Upper lobe of right lung (tissue), 1 donor: ENCODE measurements at regions not wholly inside any gene's neighbourhood (a gene's known extent, or its start where the extent isn't known, plus 50 kb on each side); places are given as distances from the start of the nearest gene placed in this dataset.

Experiments
- ATAC-seq: fragments of 200-7000 bp; cut with Tn5 transposase; one replicate; pipeline ENCODE4 v1.9.1; 2020; ENCODE audit warnings: mild to moderate bottlenecking, moderate library complexity
- DNase-seq: peaks from one replicate; pipeline ENCODE4 v3.0.0-alpha.2; 2020
- H3K27ac ChIP-seq: fragments of 200-600 bp; one replicate; pipeline ENCODE4 v1.8.0; 2022
- H3K27me3 ChIP-seq: fragments of 200-600 bp; one replicate; pipeline ENCODE4 v1.8.0; 2022; ENCODE audit warnings: mild to moderate bottlenecking
- H3K36me3 ChIP-seq: fragments of 200-600 bp; one replicate; pipeline ENCODE4 v1.8.0; 2022
- H3K4me1 ChIP-seq: fragments of 200-600 bp; one replicate; pipeline ENCODE4 v1.8.0; 2022
- H3K4me3 ChIP-seq: fragments of 200-600 bp; one replicate; pipeline ENCODE4 v1.8.0; 2022; ENCODE audit warnings: mild to moderate bottlenecking
- H3K9me3 ChIP-seq: fragments of 200-600 bp; one replicate; pipeline ENCODE4 v1.8.0; 2022
- intact Hi-C: fragments of 100-400 bp; cut with DNase I; formaldehyde crosslinking; loops from one replicate; pipeline ENCODE4 v1.11.0; 2022
- TF ChIP-seq, protein P1 (sequence below): fragments of 200-600 bp; IDR thresholded peaks from one replicate; pipeline ENCODE4 v1.8.0; 2022; ENCODE audit warnings: antibody characterized with exemption
- donor health status: DM: no; HTN: yes; CAD: no; lungs with severe emphysema.

DNA sequence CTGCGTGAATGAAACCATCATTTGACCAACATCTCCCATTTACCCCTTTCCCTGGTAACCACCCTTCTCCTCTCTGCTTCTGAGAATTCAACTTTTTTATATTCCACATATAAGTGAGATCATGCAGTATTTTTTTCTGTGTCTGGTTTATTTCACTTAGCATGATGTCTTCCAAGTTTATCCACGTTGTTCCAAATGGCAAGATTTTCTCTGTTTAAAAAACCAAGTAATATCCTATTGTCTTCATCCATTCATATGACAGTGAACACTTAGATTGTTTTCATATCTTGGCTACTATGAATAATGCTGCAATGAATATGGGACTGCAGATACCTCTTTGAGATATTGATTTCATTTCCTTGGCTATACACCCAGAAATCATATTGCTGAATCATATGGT, 362.4 kb upstream of the SLC7A11 start:
- intact Hi-C loops = no loop called here

DNA sequence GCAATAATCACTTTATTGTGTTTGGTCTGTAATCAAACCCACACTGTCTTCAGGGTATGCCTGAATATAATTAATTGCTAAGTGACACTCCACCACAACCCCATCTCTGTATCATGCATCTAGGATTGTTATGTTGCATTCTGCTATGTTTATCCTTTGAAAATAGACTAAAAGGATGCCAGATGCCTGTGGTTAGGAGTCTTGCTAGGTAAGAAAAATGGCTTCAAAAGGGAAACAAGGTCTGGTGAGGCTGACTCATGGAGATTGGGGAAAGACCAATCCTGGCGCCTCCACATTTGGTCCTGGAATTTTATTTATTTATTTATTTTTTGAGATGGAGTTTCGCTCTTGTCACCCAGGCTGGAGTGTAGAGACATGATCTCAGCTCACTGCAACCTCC, 360.5 kb upstream of the SLC7A11 start:
- H3K36me3 ChIP-seq = no peaks in the 10 kb centered on the region
- TF ChIP-seq, protein P1, sequence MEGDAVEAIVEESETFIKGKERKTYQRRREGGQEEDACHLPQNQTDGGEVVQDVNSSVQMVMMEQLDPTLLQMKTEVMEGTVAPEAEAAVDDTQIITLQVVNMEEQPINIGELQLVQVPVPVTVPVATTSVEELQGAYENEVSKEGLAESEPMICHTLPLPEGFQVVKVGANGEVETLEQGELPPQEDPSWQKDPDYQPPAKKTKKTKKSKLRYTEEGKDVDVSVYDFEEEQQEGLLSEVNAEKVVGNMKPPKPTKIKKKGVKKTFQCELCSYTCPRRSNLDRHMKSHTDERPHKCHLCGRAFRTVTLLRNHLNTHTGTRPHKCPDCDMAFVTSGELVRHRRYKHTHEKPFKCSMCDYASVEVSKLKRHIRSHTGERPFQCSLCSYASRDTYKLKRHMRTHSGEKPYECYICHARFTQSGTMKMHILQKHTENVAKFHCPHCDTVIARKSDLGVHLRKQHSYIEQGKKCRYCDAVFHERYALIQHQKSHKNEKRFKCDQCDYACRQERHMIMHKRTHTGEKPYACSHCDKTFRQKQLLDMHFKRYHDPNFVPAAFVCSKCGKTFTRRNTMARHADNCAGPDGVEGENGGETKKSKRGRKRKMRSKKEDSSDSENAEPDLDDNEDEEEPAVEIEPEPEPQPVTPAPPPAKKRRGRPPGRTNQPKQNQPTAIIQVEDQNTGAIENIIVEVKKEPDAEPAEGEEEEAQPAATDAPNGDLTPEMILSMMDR = no peak
- no peak overlapping the region for H3K4me3 ChIP-seq
- no peaks in the 10 kb centered on the region for H3K27me3 ChIP-seq
- no peaks in the 10 kb centered on the region for H3K9me3 ChIP-seq
- intact Hi-C loops = no loop called here
- no peak overlapping the region for H3K27ac ChIP-seq
- H3K4me1 ChIP-seq = no peaks in the 10 kb centered on the region
- ATAC-seq = no peak
- no peak for DNase-seq

More for the DNA sequence above, 362.4 kb upstream of the SLC7A11 start:
- DNase-seq (no peak), ATAC-seq (no peak)
- H3K9me3 ChIP-seq = no peaks in the 10 kb centered on the region
- no peak overlapping the region for H3K4me3 ChIP-seq
- TF ChIP-seq, protein P1 = no peak
- H3K4me1 ChIP-seq = no peaks in the 10 kb centered on the region
- no peak overlapping the region for H3K27ac ChIP-seq
- no peaks in the 10 kb centered on the region for H3K36me3 ChIP-seq
- H3K27me3 ChIP-seq = no peaks in the 10 kb centered on the region

DNA sequence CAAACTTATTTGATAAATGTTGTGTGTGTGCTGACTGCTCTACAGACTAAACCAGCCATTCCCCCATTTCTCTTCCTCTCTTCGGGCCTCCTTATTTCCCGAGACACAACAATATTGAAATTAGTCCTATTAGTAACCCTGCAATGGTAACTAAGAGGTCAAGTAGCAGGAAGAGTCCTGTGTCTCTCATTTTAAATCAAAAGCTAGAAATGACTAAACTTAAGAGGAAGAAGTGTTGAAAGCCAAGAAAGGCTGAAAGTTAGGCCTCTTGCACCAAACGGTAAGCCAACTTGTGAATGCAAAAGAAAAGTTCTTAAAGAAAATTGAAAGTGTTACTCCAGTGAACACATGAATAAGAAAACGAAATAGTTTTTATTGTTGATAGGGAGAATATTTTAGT, 357.8 kb upstream of the SLC7A11 start:
- Histone ChIP-seq H3K27me3 (no peaks in the 10 kb centered on the region), H3K4me3 (no peak overlapping the region), H3K4me1 (no peaks in the 10 kb centered on the region), H3K9me3 (no peaks in the 10 kb centered on the region), H3K27ac (no peak overlapping the region), H3K36me3 (no peaks in the 10 kb centered on the region)
- TF ChIP-seq, protein P1 = no peak
- ATAC-seq = no peak
- DNase-seq = no peak
- intact Hi-C loops = no loop called here

DNA sequence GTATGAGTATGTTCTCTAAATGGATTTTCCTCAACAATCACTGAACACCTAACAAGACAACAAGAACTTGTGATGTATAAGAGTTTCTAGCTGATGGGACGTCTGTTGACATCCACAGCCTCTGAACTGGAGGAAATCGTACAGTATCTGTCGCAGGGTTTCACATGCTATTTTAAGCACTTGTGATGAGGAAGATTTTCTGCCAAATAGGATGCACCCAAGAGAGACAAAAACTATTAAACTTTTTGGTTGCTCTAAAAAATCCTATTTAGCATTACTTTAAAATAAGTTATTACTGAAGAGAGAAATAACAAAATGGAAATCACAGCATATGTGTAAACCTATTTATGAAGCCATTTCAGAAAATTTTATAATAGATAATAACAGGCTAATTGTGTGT, 356.1 kb upstream of the SLC7A11 start:
- no peak for ATAC-seq
- Histone ChIP-seq H3K9me3 (no peaks in the 10 kb centered on the region), H3K27ac (no peak overlapping the region), H3K4me1 (no peaks in the 10 kb centered on the region), H3K27me3 (no peaks in the 10 kb centered on the region), H3K36me3 (no peaks in the 10 kb centered on the region), H3K4me3 (no peak overlapping the region)
- no peak for DNase-seq
- TF ChIP-seq, protein P1 = no peak
- intact Hi-C loops = no loop called here

DNA sequence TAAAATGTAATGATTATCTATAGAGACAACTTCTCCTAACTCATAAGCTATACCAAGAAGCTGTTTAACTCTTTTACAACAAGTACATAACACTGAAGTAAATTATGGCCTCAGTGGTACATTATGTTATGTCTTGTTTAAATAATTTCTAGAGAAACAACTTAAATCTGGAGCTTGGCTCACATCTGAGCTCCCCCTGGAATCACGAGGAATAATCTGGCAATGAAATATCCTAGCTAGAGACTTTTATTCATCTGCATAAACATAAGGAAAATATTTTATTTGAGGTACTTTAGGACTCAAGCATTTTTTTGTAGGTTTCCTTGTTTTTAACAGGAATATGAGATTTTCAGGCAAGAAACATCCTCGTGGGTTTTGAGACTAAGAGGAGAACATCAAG, 354.7 kb upstream of the SLC7A11 start:
- Histone ChIP-seq H3K27ac (no peak overlapping the region), H3K27me3 (no peaks in the 10 kb centered on the region), H3K36me3 (no peaks in the 10 kb centered on the region), H3K4me1 (no peaks in the 10 kb centered on the region), H3K4me3 (no peak overlapping the region), H3K9me3 (no peaks in the 10 kb centered on the region)
- intact Hi-C loops = no loop called here
- TF ChIP-seq, protein P1 = no peak
- no peak for ATAC-seq
- no peak for DNase-seq

DNA sequence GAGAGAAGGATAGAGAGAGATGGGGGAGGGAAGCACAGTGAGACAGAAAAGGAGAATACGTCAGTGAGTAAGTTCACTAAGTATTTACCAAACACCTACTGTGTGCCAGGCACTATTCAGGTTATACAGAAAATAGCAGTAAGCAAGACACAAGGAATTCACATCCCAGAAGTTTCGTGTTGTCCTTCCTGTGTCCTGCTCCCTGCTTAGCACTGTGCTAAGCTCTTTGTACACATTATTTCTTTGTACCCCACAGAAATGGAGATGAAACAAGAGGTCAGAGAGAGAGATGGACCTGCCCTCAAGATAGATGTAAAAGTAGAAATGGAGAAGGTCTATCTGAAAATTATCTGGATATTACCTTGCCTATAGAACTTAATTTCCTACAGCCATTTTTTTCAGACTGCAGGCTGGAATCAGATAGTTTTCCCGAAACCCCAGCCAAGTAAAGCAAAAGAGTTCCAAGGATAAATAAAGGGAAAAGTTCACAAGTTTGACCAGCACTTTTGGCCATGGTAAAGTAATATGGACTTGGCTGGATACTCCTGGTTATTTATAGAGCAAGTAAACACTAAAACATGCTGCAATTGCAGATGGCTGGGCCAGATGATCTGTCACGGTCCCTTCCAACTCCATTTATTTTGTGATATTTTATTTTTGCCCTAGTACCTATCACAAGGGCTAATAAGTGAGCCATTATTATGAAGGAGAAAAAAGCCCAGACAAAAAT, 353.7 kb upstream of the SLC7A11 start:
- Histone ChIP-seq H3K4me1 (no peaks in the 10 kb centered on the region), H3K9me3 (no peaks in the 10 kb centered on the region), H3K4me3 (no peak overlapping the region), H3K27me3 (no peaks in the 10 kb centered on the region), H3K27ac (no peak overlapping the region), H3K36me3 (no peaks in the 10 kb centered on the region)
- DNase-seq = no peak
- no peak for ATAC-seq
- TF ChIP-seq, protein P1 = no peak
- intact Hi-C loops = no loop called here
